ENCODE measurements at regions not wholly inside any gene's neighbourhood (a gene's known extent, or its start where the extent isn't known, plus 50 kb on each side); places are given as distances from the start of the nearest gene placed in this dataset.

DNA sequence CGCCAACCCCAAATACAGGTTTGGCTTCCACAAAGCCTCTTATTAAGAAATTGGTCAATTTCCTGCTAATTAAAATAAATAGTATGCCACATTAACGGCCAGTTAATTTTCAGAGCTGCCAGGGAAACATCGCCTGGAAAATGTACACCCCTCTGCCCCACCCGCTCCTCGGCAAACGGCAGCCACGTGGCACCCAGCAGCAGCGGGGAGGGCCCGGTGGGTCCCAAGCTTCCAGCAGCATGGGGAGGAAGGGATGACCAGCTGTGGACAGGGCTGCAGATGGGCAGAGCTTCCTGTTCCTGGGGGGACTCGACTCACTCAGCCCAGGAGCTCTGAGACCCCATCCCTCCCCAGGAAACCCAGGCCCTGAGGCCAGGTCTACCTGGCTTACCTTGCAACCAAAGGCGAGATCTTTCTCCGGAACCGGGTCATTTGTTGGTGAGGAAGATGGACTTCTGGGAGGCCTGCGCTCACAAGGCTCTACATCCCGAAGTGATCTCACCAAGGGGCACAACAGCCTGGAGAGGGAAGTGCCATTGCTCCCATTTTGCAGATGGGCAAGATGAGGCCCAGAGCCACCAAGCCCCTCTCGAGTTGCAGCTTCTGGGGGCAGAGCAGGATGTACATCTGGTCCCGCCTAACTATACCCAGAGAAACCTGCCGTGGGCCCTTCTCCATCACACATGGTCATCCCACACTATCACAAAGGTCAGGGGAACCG is 68.3 kb downstream of the IGLL1 start:
- WGBS, 2 donors = 52 to 75% methylated on average over 19 of the region's 19 CpGs
- DNase-seq = peak; percentile 77
- Histone ChIP-seq H3K36me3 (no peaks in the 10 kb centered on the region), H3K27me3 (no peaks in the 10 kb centered on the region), H3K4me1 (peaks cover 0 to 49% (median 15%) of the 10 kb centered on the region in 4 donors), H3K4me3 (no peak overlapping the region), H3K27ac (peak overlapping the region in 3 of 4 donors; percentile 25 to 87 (median 81)), H3K9me3 (no peaks in the 10 kb centered on the region)
- TF ChIP-seq POLR2A (IDR thresholded peaks at IDR 0.05) = no peak
- no peak for TF ChIP-seq EP300 (IDR thresholded peaks at IDR 0.05)
- TF ChIP-seq, protein P1, sequence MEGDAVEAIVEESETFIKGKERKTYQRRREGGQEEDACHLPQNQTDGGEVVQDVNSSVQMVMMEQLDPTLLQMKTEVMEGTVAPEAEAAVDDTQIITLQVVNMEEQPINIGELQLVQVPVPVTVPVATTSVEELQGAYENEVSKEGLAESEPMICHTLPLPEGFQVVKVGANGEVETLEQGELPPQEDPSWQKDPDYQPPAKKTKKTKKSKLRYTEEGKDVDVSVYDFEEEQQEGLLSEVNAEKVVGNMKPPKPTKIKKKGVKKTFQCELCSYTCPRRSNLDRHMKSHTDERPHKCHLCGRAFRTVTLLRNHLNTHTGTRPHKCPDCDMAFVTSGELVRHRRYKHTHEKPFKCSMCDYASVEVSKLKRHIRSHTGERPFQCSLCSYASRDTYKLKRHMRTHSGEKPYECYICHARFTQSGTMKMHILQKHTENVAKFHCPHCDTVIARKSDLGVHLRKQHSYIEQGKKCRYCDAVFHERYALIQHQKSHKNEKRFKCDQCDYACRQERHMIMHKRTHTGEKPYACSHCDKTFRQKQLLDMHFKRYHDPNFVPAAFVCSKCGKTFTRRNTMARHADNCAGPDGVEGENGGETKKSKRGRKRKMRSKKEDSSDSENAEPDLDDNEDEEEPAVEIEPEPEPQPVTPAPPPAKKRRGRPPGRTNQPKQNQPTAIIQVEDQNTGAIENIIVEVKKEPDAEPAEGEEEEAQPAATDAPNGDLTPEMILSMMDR (IDR thresholded peaks at IDR 0.05) = no peak
- no peak for TF ChIP-seq POLR2AphosphoS5 (IDR thresholded peaks at IDR 0.05)
- intact Hi-C loops (cut with DNase I) = no loop called here

DNA sequence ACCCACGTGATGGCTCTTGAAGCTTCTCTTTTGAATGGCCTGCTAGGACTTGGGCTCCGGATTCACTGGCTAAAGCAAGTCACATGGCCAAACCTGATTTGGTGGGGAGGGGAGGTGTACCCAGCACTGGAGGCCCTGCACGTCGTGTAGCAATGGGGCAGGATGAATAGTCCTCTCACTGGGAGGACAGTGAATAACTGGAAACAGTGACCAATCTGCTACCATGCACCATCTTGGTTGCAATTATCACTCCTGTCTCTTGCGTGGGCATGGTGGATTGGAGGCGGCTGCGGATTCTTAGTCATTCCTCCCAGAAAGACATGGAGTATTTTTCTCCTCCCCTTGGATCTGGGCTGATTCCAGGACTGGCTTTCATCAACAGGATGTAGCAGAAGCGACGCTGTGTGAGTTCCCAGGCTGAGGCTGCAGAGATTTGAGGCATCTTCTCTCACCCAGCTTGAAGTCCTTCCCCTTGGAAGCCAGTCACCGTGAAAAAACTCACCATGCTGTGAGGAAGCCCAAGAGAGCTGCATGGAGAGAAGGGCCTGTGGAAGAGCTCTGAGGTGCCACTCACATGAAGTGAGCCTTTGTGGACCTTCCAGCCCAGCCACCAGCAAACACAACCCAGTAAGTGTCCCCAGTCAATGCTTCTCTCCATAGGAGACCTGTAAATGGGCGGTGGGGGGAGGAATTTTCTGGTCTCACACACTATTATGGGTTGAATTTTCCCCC is 70.4 kb downstream of the IGLL1 start:
- Histone ChIP-seq H3K27ac (no peak overlapping the region), H3K4me3 (no peak overlapping the region), H3K27me3 (no peaks in the 10 kb centered on the region), H3K4me1 (peaks cover 0 to 41% (median 11%) of the 10 kb centered on the region in 4 donors), H3K36me3 (no peaks in the 10 kb centered on the region), H3K9me3 (no peaks in the 10 kb centered on the region)
- DNase-seq = no peak
- TF ChIP-seq EP300 (IDR thresholded peaks at IDR 0.05) (no peak), POLR2A (IDR thresholded peaks at IDR 0.05) (no peak), POLR2AphosphoS5 (IDR thresholded peaks at IDR 0.05) (no peak)
- TF ChIP-seq, protein P1 (IDR thresholded peaks at IDR 0.05) = no peak
- intact Hi-C loops (cut with DNase I) = no loop called here
- WGBS, 2 donors = 81 to 92% methylated on average over 11 of the region's 11 CpGs

DNA sequence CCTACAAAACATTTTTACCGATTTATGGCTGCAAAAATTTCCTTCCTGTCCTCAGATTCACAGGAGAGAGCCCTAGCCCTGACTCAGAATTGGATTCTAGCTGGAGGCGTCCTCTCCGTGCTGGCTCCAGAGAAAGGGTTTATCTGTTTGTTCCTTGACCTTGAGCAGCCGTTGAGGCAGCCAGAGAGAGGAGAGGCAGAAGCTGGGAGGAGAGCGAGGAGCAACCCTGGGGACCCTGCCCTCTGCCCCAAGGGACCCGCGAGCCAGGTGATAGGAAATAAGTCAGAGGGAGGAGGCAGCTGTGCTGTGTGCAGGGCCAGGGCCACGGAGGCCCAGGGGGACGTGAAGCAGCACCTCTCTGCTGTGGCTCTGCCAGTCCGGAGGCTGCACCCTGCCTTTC is 75.6 kb downstream of the IGLL1 start:
- Histone ChIP-seq H3K27ac (no peak overlapping the region), H3K27me3 (no peaks in the 10 kb centered on the region), H3K4me3 (no peak overlapping the region), H3K4me1 (no peaks in the 10 kb centered on the region), H3K36me3 (no peaks in the 10 kb centered on the region), H3K9me3 (no peaks in the 10 kb centered on the region)
- TF ChIP-seq POLR2AphosphoS5 (IDR thresholded peaks at IDR 0.05) (no peak), POLR2A (IDR thresholded peaks at IDR 0.05) (no peak), EP300 (IDR thresholded peaks at IDR 0.05) (no peak)
- TF ChIP-seq, protein P1 (IDR thresholded peaks at IDR 0.05) = no peak
- no peak for DNase-seq
- WGBS, 2 donors = 39 to 47% methylated on average over 10 of the region's 10 CpGs
- intact Hi-C loops (cut with DNase I) = no loop called here

DNA sequence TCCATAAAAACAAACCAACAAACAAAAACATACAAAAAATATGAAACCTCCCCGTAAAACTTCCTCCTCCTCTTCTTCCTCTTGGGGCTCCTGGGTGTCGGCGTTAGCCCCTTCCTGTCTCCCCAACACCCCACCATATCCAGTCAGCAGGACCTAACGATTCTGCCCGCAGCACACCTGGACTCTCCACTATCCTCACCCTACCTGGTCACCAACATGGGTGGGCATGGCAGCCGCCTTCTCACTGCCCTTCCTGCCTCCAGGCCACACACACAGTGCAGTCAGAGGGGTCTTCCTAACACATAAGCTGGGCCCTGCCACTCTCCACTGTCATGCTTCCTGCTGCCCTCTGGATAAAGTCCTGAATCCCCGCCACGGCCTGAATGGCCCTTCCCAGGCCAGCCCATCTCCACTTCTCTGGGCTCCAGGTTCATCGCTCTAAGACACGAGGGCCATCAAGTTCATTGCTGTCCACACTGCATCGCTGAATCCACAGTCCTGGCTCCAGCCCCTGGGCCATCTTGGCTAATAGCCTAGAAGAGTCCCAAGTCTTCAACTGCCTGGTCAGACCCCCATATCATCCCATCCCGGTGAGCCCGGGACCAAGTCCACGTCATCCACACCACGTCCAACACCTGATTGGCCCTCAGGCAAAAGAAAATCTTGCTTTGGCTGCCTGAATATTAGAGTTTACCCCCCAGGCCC is 76.2 kb downstream of the IGLL1 start:
- no peaks in the 10 kb centered on the region for H3K4me1 ChIP-seq
- DNase-seq = peak; percentile 39
- no peaks in the 10 kb centered on the region for H3K36me3 ChIP-seq
- no peaks in the 10 kb centered on the region for H3K27me3 ChIP-seq
- H3K27ac ChIP-seq = no peak overlapping the region
- WGBS, 2 donors = 86 to 93% methylated on average over 15 of the region's 15 CpGs
- no peaks in the 10 kb centered on the region for H3K9me3 ChIP-seq
- no peak for TF ChIP-seq EP300 (IDR thresholded peaks at IDR 0.05)
- TF ChIP-seq POLR2A (IDR thresholded peaks at IDR 0.05) = no peak
- TF ChIP-seq, protein P1 (IDR thresholded peaks at IDR 0.05) = no peak
- TF ChIP-seq POLR2AphosphoS5 (IDR thresholded peaks at IDR 0.05) = no peak
- intact Hi-C loops (cut with DNase I) = no loop called here
- no peak overlapping the region for H3K4me3 ChIP-seq

Measured in sigmoid colon (tissue), 6 donors.